ENCODE measurements at regions not wholly inside any gene's neighbourhood (a gene's known extent, or its start where the extent isn't known, plus 50 kb on each side); places are given as distances from the start of the nearest gene placed in this dataset.

DNA sequence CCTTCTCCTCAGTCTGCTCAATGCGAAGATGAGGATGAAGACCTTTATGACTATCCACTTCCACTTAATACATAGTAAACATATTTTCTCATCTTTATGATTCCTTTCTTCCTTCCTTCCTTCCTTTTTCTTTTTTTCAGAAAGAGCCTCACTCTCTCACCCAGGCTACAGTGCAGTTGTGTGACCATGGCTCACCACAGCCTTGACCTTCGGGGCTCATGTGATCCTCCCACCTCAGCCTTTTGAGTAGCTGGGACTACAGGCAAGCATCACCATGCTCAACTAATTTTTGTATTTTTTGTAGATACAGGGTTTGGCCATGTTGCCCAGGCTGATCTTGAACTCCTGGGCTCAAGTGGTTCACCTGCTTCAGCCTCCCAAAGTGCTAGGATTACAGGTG is 52.0 kb upstream of the RAP2B start:
- TF ChIP-seq, protein P1, sequence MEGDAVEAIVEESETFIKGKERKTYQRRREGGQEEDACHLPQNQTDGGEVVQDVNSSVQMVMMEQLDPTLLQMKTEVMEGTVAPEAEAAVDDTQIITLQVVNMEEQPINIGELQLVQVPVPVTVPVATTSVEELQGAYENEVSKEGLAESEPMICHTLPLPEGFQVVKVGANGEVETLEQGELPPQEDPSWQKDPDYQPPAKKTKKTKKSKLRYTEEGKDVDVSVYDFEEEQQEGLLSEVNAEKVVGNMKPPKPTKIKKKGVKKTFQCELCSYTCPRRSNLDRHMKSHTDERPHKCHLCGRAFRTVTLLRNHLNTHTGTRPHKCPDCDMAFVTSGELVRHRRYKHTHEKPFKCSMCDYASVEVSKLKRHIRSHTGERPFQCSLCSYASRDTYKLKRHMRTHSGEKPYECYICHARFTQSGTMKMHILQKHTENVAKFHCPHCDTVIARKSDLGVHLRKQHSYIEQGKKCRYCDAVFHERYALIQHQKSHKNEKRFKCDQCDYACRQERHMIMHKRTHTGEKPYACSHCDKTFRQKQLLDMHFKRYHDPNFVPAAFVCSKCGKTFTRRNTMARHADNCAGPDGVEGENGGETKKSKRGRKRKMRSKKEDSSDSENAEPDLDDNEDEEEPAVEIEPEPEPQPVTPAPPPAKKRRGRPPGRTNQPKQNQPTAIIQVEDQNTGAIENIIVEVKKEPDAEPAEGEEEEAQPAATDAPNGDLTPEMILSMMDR (IDR thresholded peaks at IDR 0.05): no peak

GRCh38 chr3:153111016-153111415 is 51.0 kb upstream of the RAP2B start:
- TF ChIP-seq, protein P1 (IDR thresholded peaks at IDR 0.05): no peak
